Effector memory CD8-positive, alpha-beta T cell (primary cell): ENCODE measurements at regions not wholly inside any gene's neighbourhood (a gene's known extent, or its start where the extent isn't known, plus 50 kb on each side); places are given as distances from the start of the nearest gene placed in this dataset.

Source experiments
- ATAC-seq: fragments of 150-1000 bp; cut with Tn5 transposase; replicated peaks from 2 replicates; pipeline ENCODE4 v1.10.0; 2021; ENCODE audit warnings: mild to moderate bottlenecking, moderate library complexity
- DNase-seq, 3 experiments: peaks; one replicate each; pipeline ENCODE4 v3.0.0; 2021
- H3K27ac Mint-ChIP-seq, 2 donors: one replicate each; pipeline ENCODE4 v1.8.0; 2022; ENCODE audit warnings: mild to moderate bottlenecking in 2 of 2, mixed read lengths in 2 of 2, moderate library complexity in 2 of 2
- H3K27me3 Mint-ChIP-seq, 2 donors: one replicate each; pipeline ENCODE4 v1.8.0; 2022; ENCODE audit warnings: mixed read lengths in 2 of 2
- H3K36me3 Mint-ChIP-seq: one replicate; pipeline ENCODE4 v1.8.0; 2022; ENCODE audit warnings: mild to moderate bottlenecking, moderate library complexity, mixed read lengths; ENCODE audit not compliant: insufficient read depth
- H3K4me1 Mint-ChIP-seq, 2 donors: one replicate each; pipeline ENCODE4 v1.8.0; 2022; ENCODE audit warnings: low read depth in 2 of 2, mixed read lengths in 2 of 2
- H3K4me3 Mint-ChIP-seq, 2 donors: one replicate each; pipeline ENCODE4 v1.8.0; 2022; ENCODE audit warnings: mild to moderate bottlenecking in 2 of 2, mixed read lengths in 2 of 2, moderate library complexity in 2 of 2
- H3K9me3 Mint-ChIP-seq, 2 donors: one replicate each; pipeline ENCODE4 v1.8.0; 2022; ENCODE audit warnings: mixed read lengths in 2 of 2

DNA sequence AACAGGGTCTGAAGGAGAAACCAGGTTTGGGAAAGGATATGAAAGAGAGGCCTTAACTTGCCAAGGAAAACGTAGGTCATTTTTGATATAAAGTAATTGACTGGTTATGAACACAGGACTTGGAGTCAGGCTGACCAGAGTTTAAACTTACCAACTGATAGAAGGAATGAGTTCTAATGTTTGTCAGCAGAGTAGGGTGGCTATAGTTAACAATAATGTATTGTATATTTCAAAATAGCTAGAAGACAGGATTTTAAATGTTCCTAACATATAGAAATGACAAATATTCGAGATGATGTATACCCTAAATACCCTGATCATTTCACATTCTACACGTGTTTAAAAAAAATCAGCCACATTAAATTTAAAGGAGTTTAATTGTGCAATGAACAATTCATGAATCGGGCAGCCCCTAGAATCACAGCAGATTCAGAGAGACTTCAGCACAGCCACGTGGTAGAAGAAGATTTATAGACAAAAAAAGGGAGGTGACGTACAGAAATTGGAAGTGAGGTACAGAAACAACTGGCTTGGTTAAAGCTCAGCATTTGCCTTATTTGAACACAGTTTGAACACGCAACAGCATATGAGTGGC, 52.5 kb upstream of the PLEKHG7 start:
- H3K27ac Mint-ChIP-seq, result peak overlapping the region; percentile 28 to 75
- ATAC-seq, result peak; percentile 20
- no peak overlapping the region for H3K4me3 Mint-ChIP-seq
- DNase-seq, result no peak
- H3K36me3 Mint-ChIP-seq, result no peaks in the 10 kb centered on the region
- H3K27me3 Mint-ChIP-seq, result peaks cover 6 to 16% of the 10 kb centered on the region in 2 donors
- H3K4me1 Mint-ChIP-seq, result peaks cover 5 to 8% of the 10 kb centered on the region in 2 donors
- H3K9me3 Mint-ChIP-seq, result no peaks in the 10 kb centered on the region

- Mint-ChIP-seq H3K27me3 (peaks cover 6 to 16% of the 10 kb centered on the region in 2 donors), H3K4me3 (no peak overlapping the region), H3K27ac (peak overlapping the region; percentile 28 to 75), H3K4me1 (peaks cover 5 to 8% of the 10 kb centered on the region in 2 donors), H3K9me3 (no peaks in the 10 kb centered on the region), H3K36me3 (no peaks in the 10 kb centered on the region)
- peak; percentile 95 for ATAC-seq
- peak; percentile 59 to 69 (median 61) for DNase-seq
These were observed 53.1 kb upstream of the PLEKHG7 start for GRCh38 chr12:92649511-92650227.

DNA sequence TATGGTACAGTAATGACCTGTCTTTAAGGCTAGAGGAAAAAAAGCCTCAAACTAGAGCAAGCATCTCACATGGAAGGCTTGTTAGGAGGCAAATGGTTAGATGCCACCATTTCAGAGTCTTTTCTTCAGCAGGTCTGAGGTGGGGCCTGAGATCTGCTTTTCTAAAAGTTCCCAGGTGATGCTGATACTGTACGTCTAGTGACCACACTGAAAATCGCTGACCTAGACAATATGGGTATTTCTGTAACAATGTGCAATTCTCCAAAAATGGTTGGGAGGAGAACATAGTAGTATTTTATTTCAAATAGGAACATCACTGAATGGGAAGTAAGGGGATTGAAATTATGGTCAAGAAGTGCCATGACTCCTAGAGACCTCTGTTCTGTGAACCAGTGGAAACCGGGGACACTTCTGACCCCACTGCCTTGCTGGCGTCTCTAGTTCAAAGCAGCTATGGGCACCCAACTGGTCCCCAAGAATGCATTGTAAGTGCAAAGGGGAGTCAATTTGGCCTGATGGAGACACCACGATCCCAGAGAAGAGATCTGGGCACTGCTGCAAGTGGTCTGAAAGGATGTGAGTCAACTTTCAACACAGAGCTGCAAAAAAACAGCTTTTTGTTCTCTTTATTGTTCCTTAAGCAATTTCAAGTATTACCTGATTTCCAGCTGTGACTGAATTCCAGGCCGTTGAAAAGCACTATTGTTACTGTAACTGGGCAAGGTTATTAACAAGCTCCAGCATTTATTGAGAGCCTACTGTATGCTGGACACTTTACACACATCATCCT, 54.4 kb upstream of the PLEKHG7 start:
- Mint-ChIP-seq H3K4me1 (peaks cover 5 to 8% of the 10 kb centered on the region in 2 donors), H3K4me3 (no peak overlapping the region), H3K27me3 (peaks cover 6 to 16% of the 10 kb centered on the region in 2 donors), H3K9me3 (no peaks in the 10 kb centered on the region), H3K36me3 (no peaks in the 10 kb centered on the region), H3K27ac (peak overlapping the region; percentile 22 to 68)
- DNase-seq (no peak), ATAC-seq (no peak)

GRCh38 chr12:92641291-92641690, 61.5 kb upstream of the PLEKHG7 start:
- Mint-ChIP-seq H3K4me3 (no peak overlapping the region), H3K36me3 (no peaks in the 10 kb centered on the region), H3K27me3 (no peaks in the 10 kb centered on the region), H3K27ac (no peak overlapping the region), H3K4me1 (no peaks in the 10 kb centered on the region), H3K9me3 (no peaks in the 10 kb centered on the region)
- DNase-seq, result no peak
- no peak for ATAC-seq

GRCh38 chr12:92640691-92641090, 62.1 kb upstream of the PLEKHG7 start:
- no peaks in the 10 kb centered on the region for H3K27me3 Mint-ChIP-seq
- no peaks in the 10 kb centered on the region for H3K9me3 Mint-ChIP-seq
- H3K36me3 Mint-ChIP-seq, result no peaks in the 10 kb centered on the region

GRCh38 chr12:92639017-92639416, 63.8 kb upstream of the PLEKHG7 start:
- no peak overlapping the region for H3K4me3 Mint-ChIP-seq
- H3K27me3 Mint-ChIP-seq, result no peaks in the 10 kb centered on the region
- H3K36me3 Mint-ChIP-seq, result no peaks in the 10 kb centered on the region
- H3K27ac Mint-ChIP-seq, result peak overlapping the region in 1 of 2 donors; percentile 5
- no peaks in the 10 kb centered on the region for H3K9me3 Mint-ChIP-seq
- no peak for DNase-seq
- H3K4me1 Mint-ChIP-seq, result no peaks in the 10 kb centered on the region
- ATAC-seq, result no peak

More at GRCh38 chr12:92640691-92641090, 62.1 kb upstream of the PLEKHG7 start:
- H3K4me1 Mint-ChIP-seq, result no peaks in the 10 kb centered on the region
- DNase-seq (no peak), ATAC-seq (no peak)
- no peak overlapping the region for H3K4me3 Mint-ChIP-seq
- H3K27ac Mint-ChIP-seq, result no peak overlapping the region

GRCh38 chr12:92634730-92635129, 68.1 kb upstream of the PLEKHG7 start:
- ATAC-seq, result no peak
- Mint-ChIP-seq H3K4me3 (no peak overlapping the region), H3K27me3 (no peaks in the 10 kb centered on the region), H3K36me3 (peaks cover 2% of the 10 kb centered on the region), H3K9me3 (no peaks in the 10 kb centered on the region), H3K4me1 (no peaks in the 10 kb centered on the region), H3K27ac (no peak overlapping the region)
- DNase-seq, result no peak

GRCh38 chr12:92634202-92634601, 68.6 kb upstream of the PLEKHG7 start:
- Mint-ChIP-seq H3K4me3 (no peak overlapping the region), H3K27me3 (no peaks in the 10 kb centered on the region), H3K36me3 (peaks cover 2% of the 10 kb centered on the region), H3K4me1 (no peaks in the 10 kb centered on the region), H3K27ac (no peak overlapping the region), H3K9me3 (no peaks in the 10 kb centered on the region)
- no peak for DNase-seq
- no peak for ATAC-seq

DNA sequence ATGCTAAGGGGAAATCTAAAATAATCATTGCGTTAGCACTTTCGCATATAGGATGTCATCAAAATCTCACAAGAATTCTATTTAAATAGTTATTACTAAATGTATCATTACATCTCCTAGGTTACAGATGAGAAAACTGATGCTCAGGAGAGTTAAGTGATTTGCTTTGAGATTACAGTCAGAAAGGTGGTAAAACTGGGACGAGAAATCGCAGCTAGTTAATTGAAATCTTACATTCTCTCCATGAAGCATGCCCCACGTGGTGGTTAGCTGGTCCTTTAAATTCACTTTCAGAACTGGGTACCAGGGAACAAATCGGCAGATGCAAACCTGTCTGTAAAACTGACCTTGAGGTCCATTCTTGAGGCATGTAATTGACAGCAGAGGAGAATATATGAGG, 71.8 kb upstream of the PLEKHG7 start:
- H3K36me3 Mint-ChIP-seq, result peaks cover 2% of the 10 kb centered on the region
- H3K27ac Mint-ChIP-seq, result no peak overlapping the region
- H3K27me3 Mint-ChIP-seq, result no peaks in the 10 kb centered on the region
- no peaks in the 10 kb centered on the region for H3K4me1 Mint-ChIP-seq
- H3K9me3 Mint-ChIP-seq, result no peaks in the 10 kb centered on the region
- ATAC-seq (no peak), DNase-seq (no peak)
- H3K4me3 Mint-ChIP-seq, result no peak overlapping the region

DNA sequence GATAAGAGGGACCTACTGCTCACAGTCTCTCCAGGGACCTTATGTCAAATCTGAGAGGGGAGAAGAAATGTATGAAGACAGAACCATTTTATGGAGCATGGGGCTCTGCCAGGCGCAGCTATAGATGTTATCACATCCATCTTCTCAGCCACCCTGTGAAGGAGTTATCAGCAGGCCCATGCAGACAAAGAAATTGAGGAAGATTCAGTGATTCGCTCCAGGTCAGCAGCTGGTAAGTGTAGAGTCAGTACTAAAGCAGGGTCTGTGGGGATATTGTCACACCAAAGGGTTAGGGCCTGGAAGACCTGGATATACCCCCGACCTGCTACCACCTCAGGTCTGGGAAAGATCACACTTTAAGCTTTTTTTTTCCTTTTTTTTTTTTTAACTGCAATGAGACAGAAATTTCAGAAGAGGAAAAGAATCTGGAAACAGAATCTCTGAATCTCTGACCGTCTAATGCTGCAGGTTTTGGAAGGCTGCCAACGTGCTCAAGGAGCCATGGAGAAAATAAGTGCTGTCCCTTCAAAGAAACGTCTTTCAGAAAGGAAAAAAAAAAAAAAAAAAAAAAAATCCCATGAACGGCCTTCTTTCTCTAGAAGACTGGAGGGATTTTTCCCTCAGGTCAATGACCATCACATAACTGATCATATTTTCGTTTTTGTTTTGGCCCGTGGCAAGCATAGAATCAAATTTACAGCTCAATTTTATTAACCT, 73.3 kb upstream of the PLEKHG7 start:
- Mint-ChIP-seq H3K27ac (peak overlapping the region in 1 of 2 donors; percentile 39), H3K27me3 (no peaks in the 10 kb centered on the region), H3K4me1 (no peaks in the 10 kb centered on the region), H3K4me3 (no peak overlapping the region), H3K36me3 (peaks cover 2% of the 10 kb centered on the region), H3K9me3 (no peaks in the 10 kb centered on the region)
- ATAC-seq (no peak), DNase-seq (no peak)

DNA sequence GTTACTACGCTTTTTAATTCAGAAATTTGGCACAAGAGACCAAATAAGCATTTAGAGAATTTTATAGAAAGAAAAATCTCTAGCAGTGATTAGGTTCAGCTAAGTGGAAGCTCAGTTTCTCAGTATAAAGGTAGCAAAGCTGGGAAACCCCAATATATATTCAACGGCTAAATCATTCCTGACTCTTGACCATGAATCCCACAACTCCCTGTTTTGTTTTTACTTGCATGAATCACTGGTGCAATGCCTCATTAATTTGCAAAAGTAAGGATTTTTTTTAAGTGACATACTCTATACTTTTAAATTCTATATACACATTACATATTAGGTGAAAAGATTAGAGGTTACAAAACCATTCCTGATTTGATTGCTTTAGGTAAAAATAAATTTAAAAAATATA, 74.3 kb upstream of the PLEKHG7 start:
- Mint-ChIP-seq H3K36me3 (no peaks in the 10 kb centered on the region), H3K9me3 (no peaks in the 10 kb centered on the region), H3K27me3 (no peaks in the 10 kb centered on the region), H3K4me1 (no peaks in the 10 kb centered on the region), H3K27ac (no peak overlapping the region), H3K4me3 (no peak overlapping the region)
- ATAC-seq (no peak), DNase-seq (no peak)

DNA sequence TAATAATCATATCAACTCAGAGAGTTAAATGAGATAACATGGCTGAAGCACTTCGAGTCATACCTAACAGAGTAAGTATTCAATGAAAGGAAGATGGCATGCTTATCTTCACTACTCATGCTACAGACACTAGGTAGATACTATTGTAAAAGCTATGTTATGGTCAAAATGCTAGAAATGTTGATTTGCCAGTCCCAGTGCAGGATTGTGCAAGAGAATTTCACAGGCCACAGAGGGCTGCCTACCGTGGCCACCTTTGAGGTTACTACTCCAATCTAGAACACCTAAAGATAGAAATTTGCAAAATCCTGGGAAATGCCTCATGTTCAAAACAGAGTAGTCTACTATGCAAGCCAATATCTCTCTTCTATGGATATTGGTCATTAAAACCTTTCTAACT, 75.3 kb upstream of the PLEKHG7 start:
- Mint-ChIP-seq H3K4me1 (no peaks in the 10 kb centered on the region), H3K27me3 (no peaks in the 10 kb centered on the region), H3K9me3 (no peaks in the 10 kb centered on the region), H3K27ac (peak overlapping the region in 1 of 2 donors; percentile 35), H3K36me3 (no peaks in the 10 kb centered on the region), H3K4me3 (no peak overlapping the region)
- no peak for ATAC-seq
- no peak for DNase-seq

- DNase-seq, result no peak
- H3K4me3 Mint-ChIP-seq, result no peak overlapping the region
- H3K27me3 Mint-ChIP-seq, result no peaks in the 10 kb centered on the region
- H3K9me3 Mint-ChIP-seq, result peaks cover 4 to 6% of the 10 kb centered on the region in 2 donors
- H3K27ac Mint-ChIP-seq, result peak overlapping the region in 1 of 2 donors; percentile 19
- no peak for ATAC-seq
- no peaks in the 10 kb centered on the region for H3K36me3 Mint-ChIP-seq
- H3K4me1 Mint-ChIP-seq, result no peaks in the 10 kb centered on the region
These were observed 77.0 kb upstream of the PLEKHG7 start for GRCh38 chr12:92625639-92626310.
